ENCODE measurements at regions not wholly inside any gene's neighbourhood (a gene's known extent, or its start where the extent isn't known, plus 50 kb on each side); places are given as distances from the start of the nearest gene placed in this dataset.
"Not testable (repeated sequence)": the region's sequence is repeated elsewhere in the genome, so short reads cannot be mapped to it uniquely, and the experiment has no call there.

- not testable (repeated sequence) for H2AK5ac ChIP-seq (ENCODE audit: low read length); H3K4me1 ChIP-seq (ENCODE audit: control insufficient read depth in 1 of 2, insufficient read depth in 2 of 2, low read length in 2 of 2); H3K9ac ChIP-seq (ENCODE audit: low read length); H4K8ac ChIP-seq (ENCODE audit: low read depth, low read length); H3K9me3 ChIP-seq (ENCODE audit: insufficient read depth, low read depth, low read length); H3K79me1 ChIP-seq (ENCODE audit: low read length); H3K18ac ChIP-seq (ENCODE audit: low read length); H2BK5ac ChIP-seq (ENCODE audit: low read depth, low read length, poor library complexity); H3K27ac ChIP-seq (ENCODE audit: low read depth, low read length); H2BK120ac ChIP-seq (ENCODE audit: insufficient read depth, low read length, poor library complexity); H2BK12ac ChIP-seq (ENCODE audit: low read length); H4K12ac ChIP-seq (ENCODE audit: low read depth, low read length); H3K14ac ChIP-seq (ENCODE audit: low read length); H2AFZ ChIP-seq (ENCODE audit: insufficient read depth, low read length, poor library complexity); H3K79me2 ChIP-seq (ENCODE audit: control insufficient read depth, insufficient read depth, low read length, poor library complexity); H3K4ac ChIP-seq (ENCODE audit: low read depth, low read length); H3K36me3 ChIP-seq (ENCODE audit: control insufficient read depth in 1 of 2, insufficient read depth in 2 of 2, low read length in 2 of 2); H3K27me3 ChIP-seq (ENCODE audit: insufficient read depth, low read length); DNase-seq; H3K23ac ChIP-seq (ENCODE audit: low read length); H4K91ac ChIP-seq (ENCODE audit: low read depth, low read length); H3K4me2 ChIP-seq (ENCODE audit: low read length); H3K4me3 ChIP-seq (ENCODE audit: low read depth, low read length)
- no CpG with 5 or more reads among the region's 8 CpGs for WGBS (ENCODE audit: extremely low coverage, insufficient coverage, insufficient read length)
Measured at GRCh38 chr3:21966457-21966856, 215.4 kb upstream of the ZNF385D start.

GRCh38 chr3:21979706-21980105 lies 228.7 kb upstream of the ZNF385D start:
- H3K4ac ChIP-seq (ENCODE audit: low read depth, low read length), result no peak overlapping the region
- H3K4me3 ChIP-seq (ENCODE audit: low read depth, low read length), result no peak overlapping the region
- H3K27me3 ChIP-seq (ENCODE audit: insufficient read depth, low read length), result no peaks in the 10 kb centered on the region
- no peaks in the 10 kb centered on the region for H3K9me3 ChIP-seq (ENCODE audit: insufficient read depth, low read depth, low read length)
- no peak overlapping the region for H2BK5ac ChIP-seq (ENCODE audit: low read depth, low read length, poor library complexity)
- H2AK5ac ChIP-seq (ENCODE audit: low read length), result no peak overlapping the region
- H2AFZ ChIP-seq (ENCODE audit: insufficient read depth, low read length, poor library complexity), result no peak overlapping the region
- no CpG with 5 or more reads among the region's 1 CpG for WGBS (ENCODE audit: extremely low coverage, insufficient coverage, insufficient read length)
- H3K79me2 ChIP-seq (ENCODE audit: control insufficient read depth, insufficient read depth, low read length, poor library complexity), result no peaks in the 10 kb centered on the region
- H3K27ac ChIP-seq (ENCODE audit: low read depth, low read length), result no peak overlapping the region
- H3K18ac ChIP-seq (ENCODE audit: low read length), result no peak overlapping the region
- H3K79me1 ChIP-seq (ENCODE audit: low read length), result no peaks in the 10 kb centered on the region
- H3K4me1 ChIP-seq (ENCODE audit: control insufficient read depth in 1 of 2, insufficient read depth in 2 of 2, low read length in 2 of 2), result no peaks in the 10 kb centered on the region
- H2BK120ac ChIP-seq (ENCODE audit: insufficient read depth, low read length, poor library complexity), result no peak overlapping the region
- H3K23ac ChIP-seq (ENCODE audit: low read length), result no peak overlapping the region
- H3K4me2 ChIP-seq (ENCODE audit: low read length), result no peak overlapping the region
- no peak for DNase-seq
- H3K36me3 ChIP-seq (ENCODE audit: control insufficient read depth in 1 of 2, insufficient read depth in 2 of 2, low read length in 2 of 2), result no peaks in the 10 kb centered on the region
- no peak overlapping the region for H4K12ac ChIP-seq (ENCODE audit: low read depth, low read length)
- no peak overlapping the region for H3K14ac ChIP-seq (ENCODE audit: low read length)
- H2BK12ac ChIP-seq (ENCODE audit: low read length), result no peak overlapping the region
- H4K8ac ChIP-seq (ENCODE audit: low read depth, low read length), result no peak overlapping the region
- H4K91ac ChIP-seq (ENCODE audit: low read depth, low read length), result no peak overlapping the region
- no peak overlapping the region for H3K9ac ChIP-seq (ENCODE audit: low read length)

- no peak overlapping the region for H3K27ac ChIP-seq (ENCODE audit: low read depth, low read length)
- no peak overlapping the region for H4K91ac ChIP-seq (ENCODE audit: low read depth, low read length)
- DNase-seq, result no peak
- no peak overlapping the region for H3K23ac ChIP-seq (ENCODE audit: low read length)
- H3K4me2 ChIP-seq (ENCODE audit: low read length), result no peak overlapping the region
- H3K14ac ChIP-seq (ENCODE audit: low read length), result no peak overlapping the region
- no peaks in the 10 kb centered on the region for H3K36me3 ChIP-seq (ENCODE audit: control insufficient read depth in 1 of 2, insufficient read depth in 2 of 2, low read length in 2 of 2)
- WGBS (ENCODE audit: extremely low coverage, insufficient coverage, insufficient read length), result no CpG with 5 or more reads among the region's 5 CpGs
- H3K9me3 ChIP-seq (ENCODE audit: insufficient read depth, low read depth, low read length), result no peaks in the 10 kb centered on the region
- H2BK12ac ChIP-seq (ENCODE audit: low read length), result no peak overlapping the region
- H3K4me3 ChIP-seq (ENCODE audit: low read depth, low read length), result no peak overlapping the region
- H2AFZ ChIP-seq (ENCODE audit: insufficient read depth, low read length, poor library complexity), result no peak overlapping the region
- H3K9ac ChIP-seq (ENCODE audit: low read length), result no peak overlapping the region
- no peak overlapping the region for H3K18ac ChIP-seq (ENCODE audit: low read length)
- H3K79me2 ChIP-seq (ENCODE audit: control insufficient read depth, insufficient read depth, low read length, poor library complexity), result no peaks in the 10 kb centered on the region
- no peak overlapping the region for H2BK5ac ChIP-seq (ENCODE audit: low read depth, low read length, poor library complexity)
- no peak overlapping the region for H4K12ac ChIP-seq (ENCODE audit: low read depth, low read length)
- H4K8ac ChIP-seq (ENCODE audit: low read depth, low read length), result no peak overlapping the region
- no peaks in the 10 kb centered on the region for H3K27me3 ChIP-seq (ENCODE audit: insufficient read depth, low read length)
- H3K4ac ChIP-seq (ENCODE audit: low read depth, low read length), result no peak overlapping the region
- no peaks in the 10 kb centered on the region for H3K79me1 ChIP-seq (ENCODE audit: low read length)
- H2BK120ac ChIP-seq (ENCODE audit: insufficient read depth, low read length, poor library complexity), result no peak overlapping the region
- H3K4me1 ChIP-seq (ENCODE audit: control insufficient read depth in 1 of 2, insufficient read depth in 2 of 2, low read length in 2 of 2), result no peaks in the 10 kb centered on the region
- no peak overlapping the region for H2AK5ac ChIP-seq (ENCODE audit: low read length)
Measured at GRCh38 chr3:21989341-21990042, 238.5 kb upstream of the ZNF385D start.

GRCh38 chr3:21991061-21991460 lies 240.1 kb upstream of the ZNF385D start:
- H4K91ac ChIP-seq (ENCODE audit: low read depth, low read length), result no peak overlapping the region
- no peaks in the 10 kb centered on the region for H3K27me3 ChIP-seq (ENCODE audit: insufficient read depth, low read length)
- no peaks in the 10 kb centered on the region for H3K79me2 ChIP-seq (ENCODE audit: control insufficient read depth, insufficient read depth, low read length, poor library complexity)
- H3K79me1 ChIP-seq (ENCODE audit: low read length), result no peaks in the 10 kb centered on the region
- H3K23ac ChIP-seq (ENCODE audit: low read length), result no peak overlapping the region
- WGBS (ENCODE audit: extremely low coverage, insufficient coverage, insufficient read length), result no CpG with 5 or more reads among the region's 3 CpGs
- H3K18ac ChIP-seq (ENCODE audit: low read length), result no peak overlapping the region
- H3K27ac ChIP-seq (ENCODE audit: low read depth, low read length), result no peak overlapping the region
- H3K4ac ChIP-seq (ENCODE audit: low read depth, low read length), result no peak overlapping the region
- H3K9ac ChIP-seq (ENCODE audit: low read length), result no peak overlapping the region
- no peaks in the 10 kb centered on the region for H3K4me1 ChIP-seq (ENCODE audit: control insufficient read depth in 1 of 2, insufficient read depth in 2 of 2, low read length in 2 of 2)
- no peak overlapping the region for H2BK12ac ChIP-seq (ENCODE audit: low read length)
- no peak overlapping the region for H2BK5ac ChIP-seq (ENCODE audit: low read depth, low read length, poor library complexity)
- H2AK5ac ChIP-seq (ENCODE audit: low read length), result no peak overlapping the region
- H2BK120ac ChIP-seq (ENCODE audit: insufficient read depth, low read length, poor library complexity), result no peak overlapping the region
- peaks cover 1% of the 10 kb centered on the region for H3K9me3 ChIP-seq (ENCODE audit: insufficient read depth, low read depth, low read length)
- no peaks in the 10 kb centered on the region for H3K36me3 ChIP-seq (ENCODE audit: control insufficient read depth in 1 of 2, insufficient read depth in 2 of 2, low read length in 2 of 2)
- no peak overlapping the region for H2AFZ ChIP-seq (ENCODE audit: insufficient read depth, low read length, poor library complexity)
- H3K4me2 ChIP-seq (ENCODE audit: low read length), result no peak overlapping the region
- H3K4me3 ChIP-seq (ENCODE audit: low read depth, low read length), result no peak overlapping the region
- no peak overlapping the region for H4K8ac ChIP-seq (ENCODE audit: low read depth, low read length)
- no peak overlapping the region for H4K12ac ChIP-seq (ENCODE audit: low read depth, low read length)
- DNase-seq, result no peak
- H3K14ac ChIP-seq (ENCODE audit: low read length), result no peak overlapping the region
